Keratinocyte (primary cell): ENCODE measurements at regions not wholly inside any gene's neighbourhood (a gene's known extent, or its start where the extent isn't known, plus 50 kb on each side); places are given as distances from the start of the nearest gene placed in this dataset.

Experiments used
- CTCF ChIP-seq, 3 experiments: IDR thresholded peaks in 1 of 3; conservative IDR thresholded peaks in 1 of 3; optimal IDR thresholded peaks in 1 of 3; 2 replicates in 2 of 3; 3 replicates in 1 of 3; pipeline versions ENCODE3 to v1.5.1; 2011; ENCODE audit warnings: low read length in 3 of 3, mild to moderate bottlenecking in 3 of 3, moderate library complexity in 2 of 3, control low read depth in 1 of 3, inconsistent platforms in 1 of 3; ENCODE audit not compliant: insufficient read depth in 2 of 3; ENCODE audit errors: extremely low read depth in 1 of 3
- EZH2 ChIP-seq: IDR thresholded peaks from one replicate; pipeline ENCODE4 v1.6.1; 2012; ENCODE audit warnings: inconsistent platforms, mild to moderate bottlenecking, low read length, moderate library complexity

- no peak for TF ChIP-seq CTCF (optimal IDR thresholded peaks at IDR 0.05 in 1 of 3, IDR thresholded peaks at IDR 0.05 in 1 of 3, conservative IDR thresholded peaks at IDR 0.05 in 1 of 3; ENCODE audit: extremely low read depth in 1 of 3, insufficient read depth in 2 of 3, low read length in 3 of 3)
- no peak for TF ChIP-seq EZH2
Observed at GRCh38 chr3:6654670-6655069, 206.2 kb upstream of the GRM7 start.
